DMS53 treated with DMSO at 0.1 percent for 48 hours (cell line): ENCODE measurements at regions not wholly inside any gene's neighbourhood (a gene's known extent, or its start where the extent isn't known, plus 50 kb on each side); places are given as distances from the start of the nearest gene placed in this dataset.
"Not testable (repeated sequence)": the region's sequence is repeated elsewhere in the genome, so short reads cannot be mapped to it uniquely, and the experiment has no call there.

Experiments used
- DNase-seq: peaks from one replicate; lab custom pipeline; 2025; ENCODE audit not compliant: unreplicated experiment; lab: John Stamatoyannopoulos, UW

- DNase-seq: no peak
Measured at GRCh38 chrX:27162496-27162895, 300.6 kb downstream of the PPP4R3C start.

- not testable (repeated sequence) for DNase-seq
Measured at GRCh38 chrX:27156921-27157320, 306.2 kb downstream of the PPP4R3C start.

- DNase-seq: no peak
Measured at GRCh38 chrX:27136325-27136724, 326.8 kb downstream of the PPP4R3C start.

GRCh38 chrX:27132862-27133261, 330.3 kb downstream of the PPP4R3C start:
- DNase-seq: no peak

GRCh38 chrX:27087176-27087575, 376.0 kb downstream of the PPP4R3C start:
- DNase-seq: not testable (repeated sequence)

- no peak for DNase-seq
Measured at GRCh38 chrX:27086237-27086636, 376.9 kb downstream of the PPP4R3C start.

- DNase-seq: no peak
Measured at GRCh38 chrX:27085346-27085745, 377.8 kb downstream of the PPP4R3C start.

- no peak for DNase-seq
Measured at GRCh38 chrX:27078371-27078770, 384.8 kb downstream of the PPP4R3C start.

- DNase-seq: no peak
Measured at GRCh38 chrX:27057883-27058282, 405.3 kb downstream of the PPP4R3C start.

GRCh38 chrX:27039332-27039731, 423.8 kb downstream of the PPP4R3C start:
- DNase-seq: no peak

GRCh38 chrX:27008486-27008885, 454.7 kb downstream of the PPP4R3C start:
- DNase-seq: no peak

GRCh38 chrX:26999634-27000033, 463.5 kb downstream of the PPP4R3C start:
- no peak for DNase-seq

- no peak for DNase-seq
Measured at GRCh38 chrX:26958261-26958660, 504.9 kb downstream of the PPP4R3C start.

GRCh38 chrX:26954029-26954428, 509.1 kb downstream of the PPP4R3C start:
- no peak for DNase-seq

GRCh38 chrX:26952213-26952612, 510.9 kb downstream of the PPP4R3C start:
- DNase-seq: no peak

- no peak for DNase-seq
Measured at GRCh38 chrX:26927419-26927818, 535.7 kb downstream of the PPP4R3C start.

- no peak for DNase-seq
Measured at GRCh38 chrX:26925088-26925487, 538.1 kb downstream of the PPP4R3C start.

- no peak for DNase-seq
Measured at GRCh38 chrX:26922278-26922677, 540.9 kb downstream of the PPP4R3C start.

- peak; percentile 33 for DNase-seq
Measured at GRCh38 chrX:26918631-26919030, 544.5 kb downstream of the PPP4R3C start.

GRCh38 chrX:26916991-26917390, 546.1 kb downstream of the PPP4R3C start:
- DNase-seq: no peak

GRCh38 chrX:26915064-26915463, 548.1 kb downstream of the PPP4R3C start:
- peak; percentile 73 for DNase-seq

GRCh38 chrX:26914232-26914631, 548.9 kb downstream of the PPP4R3C start:
- no peak for DNase-seq

- not testable (repeated sequence) for DNase-seq
Measured at GRCh38 chrX:26911785-26912184, 551.4 kb downstream of the PPP4R3C start.

GRCh38 chrX:26909728-26910127, 553.4 kb downstream of the PPP4R3C start:
- no peak for DNase-seq
